Islet precursor cell (in vitro differentiated cells): ENCODE measurements at regions not wholly inside any gene's neighbourhood (a gene's known extent, or its start where the extent isn't known, plus 50 kb on each side); places are given as distances from the start of the nearest gene placed in this dataset.

ENCODE experiments used
- DNase-seq: peaks from one replicate; pipeline ENCODE4 v3.0.0-alpha.2; 2018

GRCh38 chr22:26732284-26732683 lies 74.9 kb downstream of the MIAT start:
- no peak for DNase-seq

GRCh38 chr22:26734339-26735018 lies 77.1 kb downstream of the MIAT start:
- DNase-seq, result no peak

GRCh38 chr22:26735019-26735409 lies 77.6 kb downstream of the MIAT start:
- no peak for DNase-seq

DNA sequence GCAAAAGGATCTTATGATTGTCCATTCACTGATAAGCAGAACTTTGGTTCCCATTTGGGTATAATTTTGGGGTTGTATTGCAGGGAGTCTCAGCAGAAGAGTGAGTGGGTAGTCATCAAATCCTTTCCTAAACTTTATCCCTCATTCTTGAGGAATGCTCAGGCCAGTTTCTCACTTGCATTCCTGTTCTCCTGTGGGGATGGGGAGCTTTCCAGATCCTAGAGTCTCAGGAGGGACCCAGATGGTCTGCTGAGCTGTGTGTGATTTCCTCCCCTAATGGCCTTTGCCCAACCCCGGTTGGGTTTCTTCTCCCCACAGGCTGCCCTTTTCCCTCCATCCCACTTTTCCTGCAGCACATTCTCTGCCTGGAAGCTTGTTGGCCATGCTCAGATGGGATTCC lies 79.9 kb downstream of the MIAT start:
- no peak for DNase-seq

GRCh38 chr22:26740253-26740652 lies 82.9 kb downstream of the MIAT start:
- no peak for DNase-seq

GRCh38 chr22:26743149-26743548 lies 85.8 kb downstream of the MIAT start:
- no peak for DNase-seq

GRCh38 chr22:26744892-26745808 lies 87.8 kb downstream of the MIAT start:
- no peak for DNase-seq

DNA sequence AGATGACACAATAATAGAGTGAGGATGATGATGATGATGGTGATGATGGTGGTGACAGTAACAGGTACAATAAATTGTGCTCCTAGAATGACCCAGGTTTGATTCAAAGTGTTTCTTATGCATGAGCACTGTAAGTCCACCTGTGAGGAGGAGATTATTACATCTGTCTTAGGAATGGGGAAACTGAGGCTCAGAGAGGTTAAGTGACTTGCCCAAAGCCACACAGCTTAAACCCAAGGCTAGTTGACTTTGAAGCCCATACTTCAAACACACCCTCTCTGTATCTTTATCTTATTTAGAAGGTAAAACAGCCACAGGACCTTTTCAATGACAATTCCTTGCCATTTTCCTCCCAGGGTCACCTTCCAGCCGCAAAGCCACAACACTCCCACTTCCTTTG lies 88.9 kb downstream of the MIAT start:
- no peak for DNase-seq

- no peak for DNase-seq
These were observed 91.5 kb downstream of the MIAT start for GRCh38 chr22:26748845-26749244.

DNA sequence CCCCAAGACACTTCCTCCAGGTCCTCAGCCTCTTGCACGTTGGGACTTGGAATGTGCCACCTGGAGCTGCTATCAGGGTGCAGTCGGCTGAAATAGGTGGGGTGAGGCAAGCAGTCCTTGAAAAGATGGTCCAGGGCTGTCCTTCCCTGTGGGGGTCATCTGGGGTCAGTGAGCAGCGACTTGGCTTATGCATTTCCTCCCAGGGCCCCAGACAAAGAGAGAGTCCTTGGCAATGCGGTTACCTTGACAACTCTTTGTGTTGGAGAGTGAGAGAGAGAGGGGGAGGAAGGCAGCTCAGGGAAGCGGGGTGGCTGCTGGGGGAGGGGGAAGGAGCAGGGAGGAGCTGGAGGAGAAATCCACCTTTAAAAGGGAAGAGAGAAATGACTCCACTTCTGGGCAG lies 93.8 kb downstream of the MIAT start:
- peak; percentile 61 for DNase-seq

- no peak for DNase-seq
These were observed 95.9 kb downstream of the MIAT start for GRCh38 chr22:26753125-26753862.

DNA sequence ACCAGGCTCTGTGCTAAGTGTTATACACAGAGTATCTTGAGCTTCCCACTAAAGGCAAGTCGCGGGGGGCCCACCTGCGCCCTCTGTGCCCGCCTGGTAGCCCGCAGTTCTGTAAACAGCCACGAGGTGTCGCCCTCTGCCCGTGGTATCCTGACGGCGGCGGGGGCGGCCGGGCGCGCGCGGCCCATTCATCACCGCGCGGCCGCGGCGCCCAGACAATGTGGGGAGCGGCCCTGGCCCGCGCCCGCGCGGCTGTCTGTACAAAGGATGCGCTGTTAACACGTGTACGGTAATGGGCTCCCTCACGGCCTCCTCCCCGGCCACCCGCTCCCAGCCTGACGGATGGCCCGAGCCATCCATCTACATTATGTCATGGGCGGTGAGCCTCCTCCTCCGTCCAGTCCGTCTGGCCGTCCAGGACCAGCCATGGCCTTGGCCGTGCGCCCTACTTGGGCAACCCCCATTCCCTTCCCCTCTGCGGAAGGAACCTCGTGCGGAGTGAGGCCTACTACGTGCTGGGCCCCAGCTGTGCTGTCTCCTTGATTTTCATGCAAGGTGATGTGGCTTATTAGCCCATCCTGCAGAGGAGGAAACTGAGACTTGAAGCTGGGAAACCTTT lies 99.4 kb downstream of the MIAT start:
- DNase-seq, result peak; percentile 71

DNA sequence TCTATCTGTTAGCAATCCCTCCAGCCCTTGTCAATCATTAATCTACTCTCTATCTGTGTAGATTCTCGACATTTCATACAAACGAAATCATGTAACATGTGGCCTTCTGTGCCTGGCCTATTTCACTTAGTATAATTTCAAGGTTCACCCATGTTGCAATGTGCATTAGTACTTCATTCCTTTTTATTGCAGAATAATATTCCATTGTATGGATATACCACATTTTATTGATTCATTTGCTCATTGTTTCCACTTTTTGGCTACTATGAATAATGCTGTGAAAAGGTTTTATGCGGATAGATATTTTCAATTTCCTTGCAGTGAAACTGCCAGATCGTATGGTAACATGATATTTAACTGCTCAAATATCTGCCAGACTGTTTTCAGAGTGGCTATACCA lies 100.1 kb downstream of the MIAT start:
- DNase-seq, result no peak

GRCh38 chr22:26762503-26763472 lies 105.4 kb downstream of the MIAT start:
- no peak for DNase-seq

GRCh38 chr22:26763633-26764361 lies 106.4 kb downstream of the MIAT start:
- no peak for DNase-seq

DNA sequence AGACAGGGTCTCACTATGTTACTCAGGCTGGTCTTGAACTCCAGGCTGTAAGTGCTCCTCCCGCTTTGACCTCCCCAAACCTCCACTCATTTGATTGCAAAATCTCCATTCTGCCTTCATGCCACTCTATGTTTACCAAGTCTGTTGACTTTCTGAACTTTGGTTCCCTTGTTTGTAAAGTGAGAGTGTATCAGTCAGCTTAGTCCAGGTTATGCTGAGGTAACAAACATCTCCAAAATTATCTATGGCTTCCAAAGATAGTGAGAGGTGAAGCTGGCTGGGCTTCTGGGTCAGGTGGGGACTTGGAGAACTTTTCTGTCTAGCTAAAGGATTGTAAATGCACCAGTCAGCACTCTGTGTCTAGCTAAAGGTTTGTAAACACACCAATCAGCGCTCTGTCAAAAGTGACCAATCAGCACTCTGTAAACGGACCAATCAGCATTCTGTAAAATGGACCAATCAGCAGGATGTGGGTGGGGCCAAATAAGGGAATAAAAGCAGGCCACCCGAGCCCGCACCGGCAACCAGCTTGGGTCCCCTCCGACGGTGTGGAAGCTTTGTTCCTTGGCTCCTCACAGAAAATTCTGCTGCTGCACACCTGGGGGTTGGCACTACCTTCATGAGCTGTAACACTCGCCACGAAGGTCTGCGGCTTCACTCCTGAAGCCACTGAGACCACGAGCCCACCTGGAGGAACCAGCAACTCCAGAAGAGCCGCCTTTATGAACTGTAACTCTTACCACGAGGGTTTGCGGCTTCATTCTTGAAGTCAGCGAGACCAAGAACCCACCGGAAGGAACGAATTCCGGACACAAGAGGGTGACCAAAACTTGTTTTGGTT lies 109.3 kb downstream of the MIAT start:
- DNase-seq, result no peak

DNA sequence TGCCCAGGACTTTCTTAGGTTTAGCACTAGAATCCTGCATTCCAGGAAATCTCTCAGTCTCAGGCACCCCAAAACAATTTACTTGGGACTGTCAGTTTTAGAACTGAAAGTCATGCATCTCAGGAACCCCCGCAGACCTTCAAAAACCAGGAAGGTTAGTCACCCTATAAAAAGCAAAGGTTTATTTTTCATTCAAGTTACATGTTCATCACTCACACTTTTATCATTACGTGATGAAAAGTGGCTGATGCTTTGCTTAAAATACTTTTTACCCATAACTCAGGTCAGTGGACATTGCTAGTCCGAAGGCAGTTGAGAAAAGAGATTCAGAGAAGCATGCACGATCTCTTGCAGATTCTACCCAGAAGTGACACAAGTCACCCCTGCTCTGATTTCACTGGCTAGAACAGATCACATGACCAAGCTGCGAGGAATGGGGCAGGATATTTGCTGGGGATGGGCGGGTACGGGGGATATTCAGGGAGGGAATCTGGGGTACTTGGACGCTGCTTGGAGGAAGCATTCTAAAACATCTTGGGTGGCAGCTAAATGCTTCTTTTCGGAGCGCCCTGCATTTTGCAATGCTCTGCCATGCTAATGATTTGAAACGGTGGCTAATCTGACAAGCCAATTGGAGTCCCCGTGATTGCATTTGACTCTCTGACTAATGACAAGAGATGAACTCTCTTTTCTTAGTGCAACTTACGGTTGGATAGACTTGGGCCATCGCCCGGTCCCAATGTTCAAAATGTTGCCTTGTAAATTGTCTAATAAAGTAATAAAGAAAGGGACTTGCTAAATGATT lies 110.2 kb downstream of the MIAT start:
- no peak for DNase-seq

- DNase-seq, result no peak
These were observed 110.7 kb downstream of the MIAT start for GRCh38 chr22:26768156-26768515.

DNA sequence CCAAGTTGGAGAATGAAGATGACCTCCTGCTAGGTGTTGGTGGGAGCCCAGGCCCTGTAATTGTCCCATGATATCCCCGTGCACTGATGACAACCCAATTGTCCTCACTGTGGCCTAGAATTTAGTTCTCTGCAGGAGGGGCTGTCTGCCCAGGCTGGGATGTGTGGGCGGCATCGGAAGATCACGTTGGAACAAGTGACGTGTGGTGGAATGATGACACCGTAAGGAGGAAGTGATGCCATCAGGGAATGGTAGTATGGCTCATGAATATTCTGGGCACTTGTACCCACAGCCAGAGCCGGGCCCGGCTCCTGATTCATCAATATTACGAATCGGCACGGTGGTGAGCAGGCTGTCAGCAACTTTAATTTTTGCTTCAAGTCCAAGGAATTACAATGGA lies 111.6 kb downstream of the MIAT start:
- no peak for DNase-seq
